Gastroesophageal sphincter (tissue), 4 donors: ENCODE measurements at regions not wholly inside any gene's neighbourhood (a gene's known extent, or its start where the extent isn't known, plus 50 kb on each side); places are given as distances from the start of the nearest gene placed in this dataset.

Experiments
- ATAC-seq: fragments of 150-250 bp; one replicate; pipeline ENCODE4 v1.9.1; 2016; ENCODE audit warnings: mild to moderate bottlenecking, moderate library complexity
- H3K27ac ChIP-seq, 4 donors: fragments of 200-600 bp; sonication (generic) in 3 of 4; 1 replicate in 3 of 4; 2 replicates in 1 of 4; pipeline ENCODE4 v1.5.1; 2016 to 2019
- H3K27me3 ChIP-seq: fragments of 200-600 bp; sonication (generic); one replicate; pipeline ENCODE4 v1.5.1; 2019
- H3K36me3 ChIP-seq, 2 donors: fragments of 200-600 bp; sonication (generic); one replicate each; pipeline ENCODE4 v1.5.1; 2019; ENCODE audit warnings: control low read depth in 1 of 2
- H3K4me1 ChIP-seq, 3 donors: fragments of 200-600 bp; sonication (generic); 1 replicate in 2 of 3; 2 replicates in 1 of 3; pipeline ENCODE4 v1.5.1; 2016 to 2019; ENCODE audit warnings: control low read depth in 2 of 3
- H3K4me3 ChIP-seq, 2 donors: fragments of 200-600 bp; sonication (generic); one replicate each; pipeline ENCODE4 v1.5.1; 2019; ENCODE audit warnings: mild to moderate bottlenecking in 1 of 2, moderate library complexity in 1 of 2
- H3K9me3 ChIP-seq, 3 donors: fragments of 200-600 bp; sonication (generic); one replicate each; pipeline ENCODE4 v1.5.1; 2017 to 2019; ENCODE audit warnings: control low read depth in 2 of 3
- CTCF ChIP-seq, 4 experiments: fragments of 200-600 bp in 2 of 4; fragments of 450-650 bp in 2 of 4; sonication (generic) in 1 of 4; IDR thresholded peaks; one replicate each; pipeline ENCODE4 v1.5.1; 2017 to 2019; ENCODE audit warnings: antibody characterized with exemption in 4 of 4, mild to moderate bottlenecking in 2 of 4, moderate library complexity in 2 of 4
- EP300 ChIP-seq: sonication (generic); formaldehyde crosslinking; IDR thresholded peaks from one replicate; pipeline ENCODE4 v1.6.1; 2017; ENCODE audit warnings: antibody characterized with exemption, mild to moderate bottlenecking
- POLR2A ChIP-seq, 2 donors: fragments of 450-650 bp; IDR thresholded peaks; one replicate each; pipeline ENCODE4 v1.6.1; 2017; ENCODE audit warnings: antibody characterized with exemption in 2 of 2, mild to moderate bottlenecking in 2 of 2, moderate library complexity in 1 of 2
- POLR2AphosphoS5 ChIP-seq: sonication (generic); formaldehyde crosslinking; IDR thresholded peaks from one replicate; pipeline ENCODE4 v1.6.1; 2017; ENCODE audit warnings: antibody characterized with exemption
- WGBS, 2 donors: methylation state at CpG; one replicate each; pipeline ENCODE4 v1.1.5; 2018; ENCODE audit warnings: low coverage in 1 of 2; 5-methylcytosine and 5-hydroxymethylcytosine counted together

DNA sequence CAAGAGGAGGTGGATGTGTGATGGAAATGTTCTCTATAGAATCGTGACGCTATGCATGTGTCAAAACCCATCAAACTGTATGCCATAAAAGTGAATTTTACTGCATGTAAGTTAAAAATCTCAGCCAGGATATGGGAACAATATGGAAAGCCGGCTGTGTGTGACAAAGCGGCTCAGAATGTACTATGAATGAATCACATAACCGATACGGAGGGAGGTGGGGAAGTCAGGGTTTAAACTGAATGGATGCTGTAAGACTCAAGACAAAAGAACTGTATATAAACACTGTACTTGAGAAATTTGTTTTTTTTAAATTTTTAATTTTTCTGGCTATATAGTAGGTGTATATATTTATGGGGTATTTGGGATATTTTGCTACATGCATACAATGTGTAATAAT, 111.6 kb upstream of the PDE4B start:
- Histone ChIP-seq H3K27me3 (peaks cover 6% of the 10 kb centered on the region), H3K9me3 (no peaks in the 10 kb centered on the region), H3K4me3 (no peak overlapping the region), H3K27ac (no peak overlapping the region), H3K36me3 (no peaks in the 10 kb centered on the region), H3K4me1 (no peaks in the 10 kb centered on the region)
- WGBS, 2 donors = 70 to 81% methylated on average over 6 of the region's 6 CpGs
- ATAC-seq = no peak
- TF ChIP-seq EP300 = no peak
- TF ChIP-seq POLR2AphosphoS5 = no peak
- TF ChIP-seq CTCF (IDR thresholded peaks at IDR 0.05) = no peak
- TF ChIP-seq POLR2A (IDR thresholded peaks at IDR 0.05) = no peak

DNA sequence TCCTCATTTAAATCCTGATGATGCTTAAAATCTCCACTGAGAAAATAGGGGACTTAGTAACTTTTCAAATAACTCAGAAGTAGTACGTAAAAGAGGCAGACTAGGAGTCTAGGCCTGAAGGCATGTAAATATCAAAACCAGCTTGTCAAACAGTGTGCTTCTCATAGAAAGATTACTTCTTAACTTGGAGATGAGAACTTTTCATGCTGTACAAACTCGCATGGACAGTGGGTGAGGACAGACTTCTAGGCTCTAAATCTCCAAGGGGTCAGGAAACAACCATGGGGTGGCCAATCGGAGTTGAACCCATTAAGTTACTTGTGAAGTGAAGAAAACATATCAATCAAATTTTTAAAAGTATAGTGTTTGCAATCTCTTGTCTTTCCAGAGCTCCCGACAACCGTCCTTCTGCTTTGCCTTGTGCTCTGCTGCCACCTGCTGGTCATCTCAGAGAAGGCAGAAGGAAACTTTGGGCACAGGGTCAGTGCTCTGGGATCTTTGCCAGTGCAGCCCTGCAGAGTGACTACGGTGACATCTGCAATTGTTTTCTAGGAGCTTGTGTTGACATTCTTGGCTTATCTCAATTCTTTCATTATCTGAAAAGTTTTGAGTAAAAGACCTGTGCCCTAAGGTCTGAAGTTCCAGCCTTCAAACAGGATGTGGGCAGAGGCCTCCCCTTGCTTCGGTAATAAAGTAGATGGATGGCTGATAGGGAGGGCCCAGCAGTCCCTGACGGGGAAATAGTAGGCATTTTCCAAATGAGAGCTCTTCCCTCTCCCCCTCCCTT, 105.1 kb upstream of the PDE4B start:
- TF ChIP-seq POLR2A (IDR thresholded peaks at IDR 0.05) (no peak), EP300 (no peak), POLR2AphosphoS5 (peak; percentile 42), CTCF (IDR thresholded peaks at IDR 0.05) (peak; percentile 90 to 96 (median 93))

GRCh38 chr1:65688215-65688566, 104.5 kb upstream of the PDE4B start:
- TF ChIP-seq CTCF (IDR thresholded peaks at IDR 0.05) (no peak), POLR2A (IDR thresholded peaks at IDR 0.05) (no peak)
- no peak for ATAC-seq
- Histone ChIP-seq H3K4me1 (peaks cover 0 to 31% (median 0%) of the 10 kb centered on the region in 3 donors), H3K36me3 (no peaks in the 10 kb centered on the region), H3K27ac (no peak overlapping the region), H3K27me3 (peaks cover 8% of the 10 kb centered on the region), H3K9me3 (no peaks in the 10 kb centered on the region), H3K4me3 (no peak overlapping the region)
- 79 to 94% methylated on average over 2 of the region's 4 CpGs for WGBS, 2 donors

More for the DNA sequence above, 105.1 kb upstream of the PDE4B start:
- no peak overlapping the region for H3K4me3 ChIP-seq
- no peaks in the 10 kb centered on the region for H3K36me3 ChIP-seq
- peak; percentile 72 for ATAC-seq
- peaks cover 8% of the 10 kb centered on the region for H3K27me3 ChIP-seq
- WGBS, 2 donors = 10 to 13% methylated on average over 6 to 8 of the region's 8 CpGs
- peaks cover 0 to 31% (median 0%) of the 10 kb centered on the region in 3 donors for H3K4me1 ChIP-seq
- no peak overlapping the region for H3K27ac ChIP-seq
- H3K9me3 ChIP-seq = no peaks in the 10 kb centered on the region

DNA sequence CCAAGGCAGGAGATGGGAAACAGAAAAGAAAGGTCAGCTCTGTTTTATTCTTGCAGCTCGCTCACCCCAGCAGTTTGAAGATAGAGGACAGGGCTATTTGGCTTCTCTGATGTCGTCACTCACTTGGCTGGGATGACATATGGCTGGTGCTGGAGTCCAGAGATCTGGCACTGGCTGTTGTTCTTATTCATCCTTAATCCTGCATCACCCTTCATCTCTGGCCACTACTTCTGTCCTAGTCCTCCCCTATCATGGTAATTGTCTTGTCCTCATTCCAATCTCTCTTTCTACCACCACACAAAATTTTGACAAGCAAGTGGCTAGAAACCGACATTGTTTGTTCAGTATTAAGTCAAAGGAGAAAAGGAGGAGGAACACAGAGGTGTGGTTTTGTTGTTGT, 103.8 kb upstream of the PDE4B start:
- 60 to 90% methylated on average over 2 to 3 of the region's 3 CpGs for WGBS, 2 donors
- peaks cover 0 to 31% (median 0%) of the 10 kb centered on the region in 3 donors for H3K4me1 ChIP-seq
- no peak overlapping the region for H3K27ac ChIP-seq
- H3K9me3 ChIP-seq = no peaks in the 10 kb centered on the region
- no peak for TF ChIP-seq POLR2A (IDR thresholded peaks at IDR 0.05)
- TF ChIP-seq POLR2AphosphoS5 = no peak
- no peak for TF ChIP-seq EP300
- no peak for TF ChIP-seq CTCF (IDR thresholded peaks at IDR 0.05)
- H3K4me3 ChIP-seq = no peak overlapping the region
- no peaks in the 10 kb centered on the region for H3K36me3 ChIP-seq
- ATAC-seq = no peak
- peaks cover 8% of the 10 kb centered on the region for H3K27me3 ChIP-seq
